MM.1S (cell line): ENCODE measurements at regions not wholly inside any gene's neighbourhood (a gene's known extent, or its start where the extent isn't known, plus 50 kb on each side); places are given as distances from the start of the nearest gene placed in this dataset.

Source experiments
- DNase-seq: peaks from one replicate; pipeline ENCODE4 v3.0.0-alpha.2; 2015
- H2AFZ ChIP-seq: fragments of 300-600 bp; sonication (generic); 2 replicates; pipeline ENCODE4 v1.6.0; 2016; ENCODE audit warnings: antibody characterized with exemption, low read length
- H3F3A ChIP-seq: fragments of 300-600 bp; sonication (generic); 2 replicates; pipeline ENCODE4 v1.6.1; 2016; ENCODE audit warnings: mild to moderate bottlenecking, antibody characterized with exemption, low read length, moderate library complexity, mixed read lengths; ENCODE audit not compliant: insufficient read depth
- H3K27ac ChIP-seq: fragments of 300-600 bp; sonication (generic); 2 replicates; pipeline ENCODE4 v1.5.1; 2016; ENCODE audit warnings: mild to moderate bottlenecking, low read length
- H3K27me3 ChIP-seq: fragments of 300-600 bp; sonication (generic); replicated peaks from 2 replicates; pipeline ENCODE4 v1.6.0; 2016; ENCODE audit warnings: low read length; ENCODE audit not compliant: insufficient read depth
- H3K36me3 ChIP-seq: fragments of 300-600 bp; sonication (generic); replicated peaks from 2 replicates; pipeline ENCODE4 v1.6.1; 2016; ENCODE audit warnings: mild to moderate bottlenecking, low read length, mixed read lengths; ENCODE audit not compliant: insufficient read depth
- H3K4me1 ChIP-seq: fragments of 300-600 bp; sonication (generic); 2 replicates; pipeline ENCODE4 v1.6.1; 2016; ENCODE audit warnings: low read length, mixed read lengths
- H3K4me2 ChIP-seq: fragments of 300-600 bp; sonication (generic); 2 replicates; pipeline ENCODE4 v1.6.0; 2016; ENCODE audit warnings: low read depth, low read length
- H3K4me3 ChIP-seq: fragments of 300-600 bp; sonication (generic); 2 replicates; pipeline ENCODE4 v1.5.1; 2016; ENCODE audit warnings: low read length, mixed read lengths
- H3K79me2 ChIP-seq: fragments of 300-600 bp; sonication (generic); 2 replicates; pipeline ENCODE4 v1.6.1; 2016; ENCODE audit warnings: mixed run types, low read length, mixed read lengths
- H3K9ac ChIP-seq: fragments of 300-600 bp; sonication (generic); 2 replicates; pipeline ENCODE4 v1.6.1; 2016; ENCODE audit warnings: low read length, mixed read lengths
- H3K9me2 ChIP-seq: fragments of 300-600 bp; sonication (generic); replicated peaks from 2 replicates; pipeline ENCODE4 v1.6.1; 2016; ENCODE audit warnings: mild to moderate bottlenecking, low read length, mixed read lengths; ENCODE audit not compliant: insufficient read depth
- H3K9me3 ChIP-seq: fragments of 300-600 bp; sonication (generic); replicated peaks from 2 replicates; pipeline ENCODE4 v1.6.1; 2016; ENCODE audit warnings: mild to moderate bottlenecking, low read length, mixed read lengths; ENCODE audit not compliant: insufficient read depth
- H4K20me1 ChIP-seq: fragments of 300-600 bp; sonication (generic); 2 replicates; pipeline ENCODE4 v1.6.1; 2016; ENCODE audit warnings: mild to moderate bottlenecking, low read length, moderate library complexity, mixed read lengths; ENCODE audit not compliant: insufficient read depth
- EZH2 ChIP-seq: fragments of 300-600 bp; sonication (generic); optimal IDR thresholded peaks from 2 replicates; pipeline ENCODE3; 2017; ENCODE audit warnings: low read depth, mild to moderate bottlenecking, antibody characterized with exemption, low read length, mixed read lengths
- EZH2phosphoT487 ChIP-seq: fragments of 300-600 bp; sonication (generic); IDR thresholded peaks from 2 replicates; pipeline ENCODE4 v1.6.1; 2018; ENCODE audit warnings: antibody characterized with exemption, low read length
- TF ChIP-seq, protein P1 (sequence below): fragments of 300-600 bp; sonication (generic); IDR thresholded peaks from 2 replicates; pipeline ENCODE4 v1.5.1; 2016; ENCODE audit warnings: antibody characterized with exemption, low read length, mixed read lengths

- Histone ChIP-seq H3K4me1 (no peaks in the 10 kb centered on the region), H3K4me3 (no peak overlapping the region), H3K9me3 (no peaks in the 10 kb centered on the region), H3K9me2 (no peaks in the 10 kb centered on the region), H4K20me1 (no peaks in the 10 kb centered on the region), H3F3A (no peaks in the 10 kb centered on the region), H3K27ac (no peak overlapping the region), H2AFZ (no peak overlapping the region), H3K4me2 (no peak overlapping the region), H3K9ac (no peak overlapping the region), H3K27me3 (no peaks in the 10 kb centered on the region), H3K36me3 (no peaks in the 10 kb centered on the region), H3K79me2 (no peaks in the 10 kb centered on the region)
- DNase-seq: no peak
- no peak for TF ChIP-seq EZH2
- no peak for TF ChIP-seq EZH2phosphoT487
- TF ChIP-seq, protein P1, sequence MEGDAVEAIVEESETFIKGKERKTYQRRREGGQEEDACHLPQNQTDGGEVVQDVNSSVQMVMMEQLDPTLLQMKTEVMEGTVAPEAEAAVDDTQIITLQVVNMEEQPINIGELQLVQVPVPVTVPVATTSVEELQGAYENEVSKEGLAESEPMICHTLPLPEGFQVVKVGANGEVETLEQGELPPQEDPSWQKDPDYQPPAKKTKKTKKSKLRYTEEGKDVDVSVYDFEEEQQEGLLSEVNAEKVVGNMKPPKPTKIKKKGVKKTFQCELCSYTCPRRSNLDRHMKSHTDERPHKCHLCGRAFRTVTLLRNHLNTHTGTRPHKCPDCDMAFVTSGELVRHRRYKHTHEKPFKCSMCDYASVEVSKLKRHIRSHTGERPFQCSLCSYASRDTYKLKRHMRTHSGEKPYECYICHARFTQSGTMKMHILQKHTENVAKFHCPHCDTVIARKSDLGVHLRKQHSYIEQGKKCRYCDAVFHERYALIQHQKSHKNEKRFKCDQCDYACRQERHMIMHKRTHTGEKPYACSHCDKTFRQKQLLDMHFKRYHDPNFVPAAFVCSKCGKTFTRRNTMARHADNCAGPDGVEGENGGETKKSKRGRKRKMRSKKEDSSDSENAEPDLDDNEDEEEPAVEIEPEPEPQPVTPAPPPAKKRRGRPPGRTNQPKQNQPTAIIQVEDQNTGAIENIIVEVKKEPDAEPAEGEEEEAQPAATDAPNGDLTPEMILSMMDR: no peak
Measured at GRCh38 chr18:38464024-38464423, 898.4 kb upstream of the CELF4 start.

DNA sequence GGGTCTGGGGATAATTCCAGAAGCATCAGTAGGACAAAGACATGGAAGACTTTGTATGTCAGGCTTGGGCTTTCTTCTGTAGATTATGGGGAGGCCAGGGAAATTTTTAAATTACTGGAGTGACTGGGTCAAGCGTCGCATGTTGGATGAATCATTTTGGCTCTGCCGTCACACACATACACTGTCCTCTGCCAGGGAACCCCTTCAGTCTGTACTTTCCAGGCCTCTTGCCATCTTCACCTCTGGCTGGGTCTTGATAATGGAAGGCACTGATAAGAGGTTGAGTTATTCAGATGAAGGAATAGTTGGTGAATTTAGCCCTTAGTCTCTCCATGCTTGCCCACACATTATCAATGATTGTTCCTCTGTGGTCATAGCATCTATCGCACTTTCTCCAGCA lies 895.1 kb upstream of the CELF4 start:
- Histone ChIP-seq H3F3A (no peaks in the 10 kb centered on the region), H3K9ac (no peak overlapping the region), H3K4me3 (no peak overlapping the region), H3K4me1 (no peaks in the 10 kb centered on the region), H4K20me1 (no peaks in the 10 kb centered on the region), H3K9me3 (no peaks in the 10 kb centered on the region), H3K27me3 (no peaks in the 10 kb centered on the region), H3K9me2 (no peaks in the 10 kb centered on the region), H3K36me3 (no peaks in the 10 kb centered on the region), H3K4me2 (no peak overlapping the region), H3K27ac (no peak overlapping the region), H2AFZ (no peak overlapping the region), H3K79me2 (no peaks in the 10 kb centered on the region)
- no peak for TF ChIP-seq EZH2
- TF ChIP-seq, protein P1: no peak
- TF ChIP-seq EZH2phosphoT487: no peak
- no peak for DNase-seq

GRCh38 chr18:38459131-38459994 lies 893.8 kb upstream of the CELF4 start:
- no peaks in the 10 kb centered on the region for H3K79me2 ChIP-seq
- no peak for DNase-seq
- H3K4me1 ChIP-seq: no peaks in the 10 kb centered on the region
- H3K9me3 ChIP-seq: no peaks in the 10 kb centered on the region
- H3K9ac ChIP-seq: no peak overlapping the region
- no peaks in the 10 kb centered on the region for H3K9me2 ChIP-seq
- H3K36me3 ChIP-seq: no peaks in the 10 kb centered on the region
- no peaks in the 10 kb centered on the region for H3K27me3 ChIP-seq
- no peaks in the 10 kb centered on the region for H3F3A ChIP-seq
- no peak overlapping the region for H2AFZ ChIP-seq
- H3K27ac ChIP-seq: no peak overlapping the region
- TF ChIP-seq, protein P1: no peak
- no peak for TF ChIP-seq EZH2phosphoT487
- no peak for TF ChIP-seq EZH2
- no peak overlapping the region for H3K4me2 ChIP-seq
- H3K4me3 ChIP-seq: no peak overlapping the region
- no peaks in the 10 kb centered on the region for H4K20me1 ChIP-seq
